PC-3 (cell line): ENCODE measurements at regions not wholly inside any gene's neighbourhood (a gene's known extent, or its start where the extent isn't known, plus 50 kb on each side); places are given as distances from the start of the nearest gene placed in this dataset.

Experiments
- CTCF ChIP-seq: fragments of 300-600 bp; sonication (generic); conservative IDR thresholded peaks from 2 replicates; pipeline ENCODE4 v1.5.1; 2017; ENCODE audit warnings: antibody characterized with exemption, low read depth, mild to moderate bottlenecking, low read length
- EZH2 ChIP-seq: fragments of 300-600 bp; sonication (generic); IDR thresholded peaks from one replicate; pipeline ENCODE4 v1.6.1; 2017; ENCODE audit warnings: antibody characterized with exemption, mild to moderate bottlenecking, low read length; ENCODE audit not compliant: unreplicated experiment
- EZH2phosphoT487 ChIP-seq: fragments of 300-600 bp; sonication (generic); IDR thresholded peaks from 2 replicates; pipeline ENCODE4 v1.6.1; 2018; ENCODE audit warnings: mild to moderate bottlenecking, antibody characterized with exemption, low read length, borderline replicate concordance

GRCh38 chr9:90444609-90445204 is 197.9 kb downstream of the DIRAS2 start:
- TF ChIP-seq CTCF (no peak), EZH2 (no peak), EZH2phosphoT487 (no peak)
